HEK293T (cell line): ENCODE measurements at regions not wholly inside any gene's neighbourhood (a gene's known extent, or its start where the extent isn't known, plus 50 kb on each side); places are given as distances from the start of the nearest gene placed in this dataset.

ENCODE experiments used
- CTCF ChIA-PET: fragments of 350-600 bp; formaldehyde crosslinking; extraction: SDS; loops from one replicate; lab custom pipeline; 2021; ENCODE audit warnings: antibody characterized with exemption, inconsistent platforms; lab: Yijun Ruan, JAX
- POLR2A ChIA-PET: fragments of 350-600 bp; formaldehyde crosslinking; extraction: SDS; loops from one replicate; lab custom pipeline; 2020; ENCODE audit warnings: antibody characterized with exemption, inconsistent platforms; lab: Yijun Ruan, JAX
- DNase-seq: peaks from one replicate; pipeline ENCODE4 v3.0.0; 2012; ENCODE audit warnings: mixed read lengths; ENCODE audit errors: extremely low spot score
- ARNT ChIP-seq: fragments of 450-650 bp; IDR thresholded peaks from 2 replicates; pipeline ENCODE4 v1.6.1; 2017; ENCODE audit warnings: mild to moderate bottlenecking
- BHLHE40 ChIP-seq: fragments of 450-650 bp; IDR thresholded peaks from 2 replicates; pipeline ENCODE4 v1.6.1; 2016; ENCODE audit warnings: mild to moderate bottlenecking, moderate library complexity, borderline replicate concordance
- CTBP1 ChIP-seq: fragments of 450-650 bp; IDR thresholded peaks from 2 replicates; pipeline ENCODE4 v1.6.1; 2016; ENCODE audit warnings: borderline replicate concordance
- ELF4 ChIP-seq: fragments of 450-650 bp; IDR thresholded peaks from 2 replicates; pipeline ENCODE4 v1.6.1; 2017; ENCODE audit warnings: antibody characterized with exemption
- FOXA1 ChIP-seq: fragments of 450-650 bp; IDR thresholded peaks from 2 replicates; pipeline ENCODE4 v1.6.1; 2016; ENCODE audit warnings: mild to moderate bottlenecking
- FOXK2 ChIP-seq: fragments of 450-650 bp; IDR thresholded peaks from 2 replicates; pipeline ENCODE4 v1.6.1; 2016; ENCODE audit warnings: mild to moderate bottlenecking
- FOXM1 ChIP-seq: fragments of 450-650 bp; IDR thresholded peaks from 2 replicates; pipeline ENCODE4 v1.6.1; 2017; ENCODE audit warnings: mild to moderate bottlenecking, borderline replicate concordance
- HDGF ChIP-seq: fragments of 450-650 bp; IDR thresholded peaks from 2 replicates; pipeline ENCODE4 v1.6.1; 2017; ENCODE audit warnings: antibody characterized with exemption, borderline replicate concordance
- L3MBTL2 ChIP-seq: fragments of 450-650 bp; conservative IDR thresholded peaks from 2 replicates; pipeline ENCODE4 v1.6.1; 2016; ENCODE audit warnings: mild to moderate bottlenecking
- LEF1 ChIP-seq: fragments of 450-650 bp; IDR thresholded peaks from 2 replicates; pipeline ENCODE4 v1.6.1; 2017; ENCODE audit warnings: mild to moderate bottlenecking, borderline replicate concordance
- NFRKB ChIP-seq: fragments of 450-650 bp; IDR thresholded peaks from 2 replicates; pipeline ENCODE4 v1.6.1; 2016; ENCODE audit warnings: mild to moderate bottlenecking, moderate library complexity
- PKNOX1 ChIP-seq: fragments of 450-650 bp; IDR thresholded peaks from 2 replicates; pipeline ENCODE4 v1.6.1; 2016
- SP1 ChIP-seq: fragments of 450-650 bp; IDR thresholded peaks from 2 replicates; pipeline ENCODE4 v1.6.1; 2017
- SUZ12 ChIP-seq: fragments of 450-650 bp; IDR thresholded peaks from 2 replicates; pipeline ENCODE4 v1.6.1; 2016; ENCODE audit warnings: mild to moderate bottlenecking
- TARDBP ChIP-seq: fragments of 450-650 bp; IDR thresholded peaks from 2 replicates; pipeline ENCODE4 v1.6.1; 2016
- ZNF384 ChIP-seq: fragments of 450-650 bp; IDR thresholded peaks from 2 replicates; pipeline ENCODE4 v1.6.1; 2016

GRCh38 chr9:75408391-75408790 is 320.1 kb downstream of the OSTF1 start:
- no peak for DNase-seq
- CTCF ChIA-PET, result no interaction called here
- no peak for TF ChIP-seq FOXA1
- TF ChIP-seq ARNT, result no peak
- TF ChIP-seq NFRKB, result no peak
- TF ChIP-seq SUZ12, result no peak
- no peak for TF ChIP-seq ELF4
- TF ChIP-seq CTBP1, result no peak
- no peak for TF ChIP-seq FOXM1
- no peak for TF ChIP-seq FOXK2
- no peak for TF ChIP-seq PKNOX1
- no peak for TF ChIP-seq LEF1
- no peak for TF ChIP-seq BHLHE40
- TF ChIP-seq TARDBP, result no peak
- no peak for TF ChIP-seq SP1
- no peak for TF ChIP-seq ZNF384
- no peak for TF ChIP-seq L3MBTL2
- TF ChIP-seq HDGF, result no peak
- POLR2A ChIA-PET, result no interaction called here

DNA sequence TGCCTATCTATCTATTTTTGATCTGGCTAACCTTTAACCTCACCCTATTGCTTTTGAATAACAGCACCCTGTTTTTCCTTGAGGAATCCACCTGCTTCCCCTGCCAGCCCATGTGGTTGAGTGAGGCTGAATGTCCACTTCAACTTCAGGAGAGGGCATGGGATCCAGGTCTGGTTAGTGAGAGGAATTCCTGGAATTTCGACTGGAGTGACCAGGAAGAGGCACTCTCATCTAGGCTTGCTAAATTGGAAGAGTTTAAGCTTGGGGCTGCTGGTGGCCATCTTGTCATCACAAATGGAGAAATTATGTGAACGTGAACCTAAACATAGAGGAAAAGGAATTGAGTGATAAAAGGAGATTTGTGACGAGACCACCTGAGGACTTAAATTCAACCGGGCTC is 322.1 kb downstream of the OSTF1 start:
- TF ChIP-seq FOXM1 (no peak), SP1 (no peak), ARNT (no peak), NFRKB (no peak), ZNF384 (no peak), LEF1 (no peak), CTBP1 (no peak), BHLHE40 (no peak), SUZ12 (no peak), L3MBTL2 (no peak), PKNOX1 (no peak), FOXA1 (no peak)
- ChIA-PET CTCF (no interaction called here), POLR2A (no interaction called here)
- no peak for DNase-seq

GRCh38 chr9:75414371-75415160 is 326.3 kb downstream of the OSTF1 start:
- CTCF ChIA-PET, result no interaction called here
- POLR2A ChIA-PET, result no interaction called here
- no peak for TF ChIP-seq PKNOX1
- TF ChIP-seq LEF1, result no peak
- TF ChIP-seq FOXM1, result no peak
- no peak for TF ChIP-seq ARNT
- TF ChIP-seq BHLHE40, result no peak
- no peak for TF ChIP-seq CTBP1
- no peak for TF ChIP-seq L3MBTL2
- no peak for TF ChIP-seq NFRKB
- no peak for TF ChIP-seq ZNF384
- DNase-seq, result no peak

DNA sequence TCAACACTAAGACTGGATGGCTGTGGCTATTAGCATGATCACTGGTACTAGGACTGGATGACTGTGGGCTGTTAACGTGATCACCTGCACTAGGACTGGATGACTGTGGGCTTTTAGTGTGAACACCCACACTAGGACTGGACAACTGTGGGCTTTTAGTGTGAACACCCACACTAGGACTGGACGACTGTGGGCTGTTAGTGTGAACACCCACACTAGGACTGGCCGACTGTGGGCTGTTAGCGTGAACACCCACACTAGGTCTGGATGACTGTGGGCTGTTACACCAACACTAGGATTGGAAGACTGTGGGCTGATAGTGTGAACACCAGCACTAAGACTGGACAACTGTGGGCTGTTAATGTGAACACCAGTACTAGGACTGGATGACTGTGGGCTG is 329.2 kb downstream of the OSTF1 start:
- DNase-seq, result no peak
- ChIA-PET CTCF (no interaction called here), POLR2A (no interaction called here)
- no peak for TF ChIP-seq LEF1
- no peak for TF ChIP-seq FOXK2
- TF ChIP-seq SUZ12, result no peak
- TF ChIP-seq FOXM1, result no peak
- TF ChIP-seq HDGF, result no peak
- TF ChIP-seq BHLHE40, result no peak
- TF ChIP-seq ARNT, result no peak
- TF ChIP-seq TARDBP, result no peak

- no peak for TF ChIP-seq CTBP1
- no peak for TF ChIP-seq LEF1
- TF ChIP-seq ELF4, result no peak
- TF ChIP-seq FOXK2, result no peak
- no peak for TF ChIP-seq NFRKB
- no peak for TF ChIP-seq L3MBTL2
- no peak for TF ChIP-seq BHLHE40
- no peak for TF ChIP-seq SUZ12
- CTCF ChIA-PET, result no interaction called here
- DNase-seq, result no peak
- POLR2A ChIA-PET, result no interaction called here
Observed at GRCh38 chr9:75418518-75418917, 330.2 kb downstream of the OSTF1 start.

DNA sequence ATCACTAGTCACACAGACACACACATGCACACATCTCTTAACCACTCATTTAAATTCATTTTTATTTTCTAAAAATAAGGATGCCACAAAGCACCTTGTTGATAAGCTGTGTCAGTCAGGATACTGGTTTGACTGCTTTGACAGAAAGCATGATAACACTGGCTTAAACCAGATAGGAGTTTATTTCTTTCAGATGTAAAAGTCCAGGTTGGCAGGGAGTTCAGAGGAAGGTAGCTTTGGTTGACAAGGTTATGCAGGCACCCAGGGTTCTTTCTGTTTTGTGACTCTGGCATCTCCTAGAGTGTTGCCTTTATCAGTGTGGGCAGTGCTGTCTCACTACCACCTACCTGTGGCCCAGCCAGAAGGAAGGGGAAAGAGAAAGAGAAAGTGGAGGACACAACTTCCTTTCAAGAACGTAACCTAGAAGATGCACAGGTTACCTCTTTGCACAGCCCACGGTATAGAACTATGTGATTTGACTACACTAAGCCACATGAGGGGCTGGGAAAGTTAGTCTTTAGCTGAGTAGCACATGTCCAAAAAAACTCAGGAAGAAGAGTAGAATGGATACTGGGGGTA is 334.7 kb downstream of the OSTF1 start:
- DNase-seq, result no peak
- TF ChIP-seq PKNOX1, result no peak
- TF ChIP-seq TARDBP, result no peak
- TF ChIP-seq FOXM1, result no peak
- TF ChIP-seq SP1, result no peak
- TF ChIP-seq CTBP1, result no peak
- no peak for TF ChIP-seq L3MBTL2
- TF ChIP-seq FOXK2, result no peak
- no peak for TF ChIP-seq ARNT
- TF ChIP-seq SUZ12, result no peak
- TF ChIP-seq HDGF, result no peak
- no peak for TF ChIP-seq FOXA1
- no peak for TF ChIP-seq ZNF384
- TF ChIP-seq NFRKB, result no peak
- no peak for TF ChIP-seq BHLHE40
- no peak for TF ChIP-seq LEF1
- no peak for TF ChIP-seq ELF4
- CTCF ChIA-PET, result no interaction called here
- POLR2A ChIA-PET, result no interaction called here
